Stomach (tissue), 8 donors: ENCODE measurements at regions not wholly inside any gene's neighbourhood (a gene's known extent, or its start where the extent isn't known, plus 50 kb on each side); places are given as distances from the start of the nearest gene placed in this dataset.

ENCODE experiments used
- DNase-seq, 2 donors: peaks; one replicate each; pipeline versions ENCODE4 v3.0.0 to v3.0.0-alpha.2; 2013 to 2019
- H3K27ac ChIP-seq, 5 donors: fragments of 200-600 bp in 4 of 5; sonication (generic) in 4 of 5; one replicate each; pipeline ENCODE4 v1.5.1; 2013 to 2019; ENCODE audit warnings: mild to moderate bottlenecking in 1 of 5, moderate library complexity in 1 of 5
- H3K27me3 ChIP-seq, 3 donors: fragments of 200-600 bp; sonication (generic); one replicate each; pipeline ENCODE4 v1.5.1; 2017 to 2019; ENCODE audit warnings: mixed run types in 1 of 3
- H3K36me3 ChIP-seq, 4 donors: fragments of 200-600 bp; sonication (generic); 1 replicate in 3 of 4; 2 replicates in 1 of 4; pipeline ENCODE4 v1.5.1; 2016 to 2019
- H3K4me1 ChIP-seq, 4 donors: fragments of 200-600 bp; sonication (generic); one replicate each; pipeline ENCODE4 v1.5.1; 2016 to 2019
- H3K4me3 ChIP-seq, 4 donors: fragments of 200-600 bp; sonication (generic) in 3 of 4; one replicate each; pipeline ENCODE4 v1.5.1; 2016 to 2019; ENCODE audit warnings: mild to moderate bottlenecking in 1 of 4
- H3K9me3 ChIP-seq, 4 donors: fragments of 200-600 bp; sonication (generic); one replicate each; pipeline ENCODE4 v1.5.1; 2016 to 2019
- CTCF ChIP-seq, 7 experiments: fragments of 450-650 bp in 4 of 7; fragments of 200-600 bp in 3 of 7; sonication (generic) in 3 of 7; IDR thresholded peaks; one replicate each; pipeline ENCODE4 v1.5.1; 2016 to 2019; ENCODE audit warnings: antibody characterized with exemption in 7 of 7, control low read depth in 2 of 7, mild to moderate bottlenecking in 1 of 7
- EP300 ChIP-seq: sonication (generic); formaldehyde crosslinking; IDR thresholded peaks from one replicate; pipeline ENCODE4 v1.6.1; 2017; ENCODE audit warnings: antibody characterized with exemption
- POLR2A ChIP-seq, 4 donors: fragments of 450-650 bp; IDR thresholded peaks; one replicate each; pipeline ENCODE4 v1.6.1; 2016; ENCODE audit warnings: antibody characterized with exemption in 4 of 4, control low read depth in 2 of 4, mild to moderate bottlenecking in 1 of 4, moderate library complexity in 1 of 4
- POLR2AphosphoS5 ChIP-seq, 3 donors: sonication (generic); formaldehyde crosslinking; IDR thresholded peaks; one replicate each; pipeline ENCODE4 v1.6.1; 2016; ENCODE audit warnings: antibody characterized with exemption in 3 of 3
- WGBS, 5 donors: extraction: QIAGEN DNeasy Blood & Tissue Kit in 3 of 5; methylation state at CpG; one replicate each; pipeline versions ENCODE4 v1.1.5 to v1.1.7; 2013 to 2018; 5-methylcytosine and 5-hydroxymethylcytosine counted together
- intact Hi-C: fragments of 100-400 bp; cut with DNase I; formaldehyde crosslinking; loops from one replicate; pipeline ENCODE4 v1.15.1; 2023; ENCODE audit warnings: low total_unique reads
- donor health status: healthy with polysubstance abuse.
- donor health status: Bipolar disorder and iron deficiency.
- donor health status: healthy.

- H3K4me1 ChIP-seq: no peaks in the 10 kb centered on the region
- no peaks in the 10 kb centered on the region for H3K9me3 ChIP-seq
- no peak for TF ChIP-seq POLR2AphosphoS5 (IDR thresholded peaks at IDR 0.05)
- TF ChIP-seq POLR2A (IDR thresholded peaks at IDR 0.05): no peak
- TF ChIP-seq EP300: no peak
- TF ChIP-seq CTCF (IDR thresholded peaks at IDR 0.05): no peak
- H3K27ac ChIP-seq: no peak overlapping the region
- no peak overlapping the region for H3K4me3 ChIP-seq
- no peaks in the 10 kb centered on the region for H3K27me3 ChIP-seq
- DNase-seq: no peak
- 62 to 67% (median 62%) methylated on average over 7 of the region's 7 CpGs for WGBS, 5 donors
- intact Hi-C loops: loop anchor here (10.0 kb wide), 1 partner anchor 1237 kb away; no protein-coding TSS in a partner anchor
- H3K36me3 ChIP-seq: no peaks in the 10 kb centered on the region
These were observed 502.7 kb downstream of the CBLN2 start for GRCh38 chr18:72041313-72042032.

DNA sequence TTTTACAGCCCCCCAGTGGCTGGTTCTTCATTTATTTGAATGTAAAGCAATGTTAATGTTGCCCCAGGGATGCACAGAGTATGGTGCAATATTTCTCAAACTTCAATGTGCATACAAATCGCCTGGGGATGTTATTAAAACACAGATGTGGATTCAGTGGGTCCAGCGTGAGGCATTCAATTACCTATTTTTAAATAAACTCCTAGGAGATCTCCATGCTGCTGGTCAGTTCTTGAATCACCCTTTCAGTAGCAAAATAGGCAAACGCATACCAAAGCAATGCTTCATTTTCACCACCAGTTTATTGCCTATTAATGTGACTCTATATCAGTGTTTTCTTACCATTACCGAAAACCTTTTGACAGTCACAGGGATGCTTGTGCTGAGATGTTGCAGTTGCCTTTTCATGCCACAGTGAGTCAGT, 530.7 kb downstream of the CBLN2 start:
- H3K27ac ChIP-seq: no peak overlapping the region
- TF ChIP-seq EP300 (no peak), CTCF (IDR thresholded peaks at IDR 0.05) (no peak), POLR2AphosphoS5 (IDR thresholded peaks at IDR 0.05) (no peak), POLR2A (IDR thresholded peaks at IDR 0.05) (no peak)
- H3K4me3 ChIP-seq: no peak overlapping the region
- H3K27me3 ChIP-seq: no peaks in the 10 kb centered on the region
- H3K4me1 ChIP-seq: no peaks in the 10 kb centered on the region
- H3K36me3 ChIP-seq: no peaks in the 10 kb centered on the region
- intact Hi-C loops: no loop called here
- no peak for DNase-seq
- WGBS, 5 donors: 48 to 68% (median 59%) methylated on average over 4 of the region's 4 CpGs
- H3K9me3 ChIP-seq: peaks cover 0 to 6% (median 0%) of the 10 kb centered on the region in 4 donors

DNA sequence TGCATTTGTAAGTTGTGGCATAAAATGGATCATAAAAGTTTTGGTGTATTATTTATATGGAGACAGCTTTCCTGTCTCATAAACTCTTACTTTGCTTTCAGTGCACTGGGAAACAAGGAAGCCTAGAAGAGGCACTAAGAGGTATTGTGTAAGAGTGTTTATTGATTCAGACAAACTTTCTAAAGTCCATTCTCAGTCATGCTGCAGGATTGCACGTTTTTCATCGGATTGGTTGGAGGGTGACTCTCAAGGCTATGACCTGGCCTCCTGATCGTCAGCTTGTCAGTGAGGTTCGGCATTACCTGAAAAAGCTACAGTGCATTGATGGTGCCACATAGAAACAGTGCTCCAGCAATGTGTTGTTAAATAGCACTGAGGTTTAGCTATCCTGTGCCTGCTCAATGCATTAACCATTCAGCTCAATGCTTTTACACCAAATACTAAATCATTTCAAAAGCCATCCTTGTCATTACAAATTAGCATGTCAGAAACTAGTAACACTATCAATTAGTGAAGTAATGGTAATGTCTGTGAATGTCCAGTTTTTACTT, 545.5 kb downstream of the CBLN2 start:
- Histone ChIP-seq H3K36me3 (no peaks in the 10 kb centered on the region), H3K27me3 (no peaks in the 10 kb centered on the region), H3K27ac (no peak overlapping the region), H3K4me1 (no peaks in the 10 kb centered on the region), H3K4me3 (no peak overlapping the region), H3K9me3 (peaks cover 0 to 18% (median 0%) of the 10 kb centered on the region in 4 donors)
- DNase-seq: peak in 1 of 2 donors; percentile 3
- WGBS, 5 donors: 37 to 67% (median 48%) methylated on average over 4 of the region's 4 CpGs
- intact Hi-C loops: no loop called here
- TF ChIP-seq POLR2AphosphoS5 (IDR thresholded peaks at IDR 0.05) (no peak), POLR2A (IDR thresholded peaks at IDR 0.05) (no peak), CTCF (IDR thresholded peaks at IDR 0.05) (no peak), EP300 (no peak)

DNA sequence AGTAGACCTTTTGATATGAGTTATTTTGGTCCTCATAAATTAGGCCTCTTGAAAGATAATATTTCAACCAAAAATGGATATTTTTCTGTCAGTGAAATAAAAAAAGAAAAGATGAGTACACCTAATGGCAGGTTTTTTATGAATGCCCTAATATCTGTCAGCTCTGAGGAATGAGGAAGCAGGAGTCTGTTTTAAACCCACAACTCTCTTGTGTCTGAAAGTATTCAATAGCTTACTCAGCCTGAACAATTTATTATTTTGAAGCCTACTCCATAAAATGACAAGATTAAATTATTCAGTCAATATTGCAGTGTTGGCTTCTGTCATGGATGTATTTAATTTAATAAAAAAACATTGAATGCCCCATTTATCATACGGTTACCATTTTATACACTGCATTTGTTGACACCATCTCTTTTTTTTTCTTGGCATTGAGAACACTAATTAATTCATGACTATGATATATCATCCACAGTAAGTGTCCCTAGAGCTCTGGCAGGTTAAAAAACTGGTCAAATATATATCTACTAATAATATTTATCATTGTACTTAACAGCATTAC, 548.2 kb downstream of the CBLN2 start:
- DNase-seq: no peak
- 84 to 93% (median 91%) methylated on average over 1 of the region's 1 CpG for WGBS, 5 donors
- no peak for TF ChIP-seq EP300
- no peak for TF ChIP-seq CTCF (IDR thresholded peaks at IDR 0.05)
- TF ChIP-seq POLR2AphosphoS5 (IDR thresholded peaks at IDR 0.05): no peak
- no peak for TF ChIP-seq POLR2A (IDR thresholded peaks at IDR 0.05)
- Histone ChIP-seq H3K27me3 (no peaks in the 10 kb centered on the region), H3K4me3 (no peak overlapping the region), H3K27ac (no peak overlapping the region), H3K9me3 (peaks cover 0 to under 1% (median 0%) of the 10 kb centered on the region in 4 donors), H3K4me1 (no peaks in the 10 kb centered on the region), H3K36me3 (no peaks in the 10 kb centered on the region)
- intact Hi-C loops: no loop called here
